Activated CD8-positive, alpha-beta memory T cell treated with anti-CD3 and anti-CD28 coated beads, Interleukin-2, amount 50 U/mL, for 48 hours (primary cell): ENCODE measurements at regions not wholly inside any gene's neighbourhood (a gene's known extent, or its start where the extent isn't known, plus 50 kb on each side); places are given as distances from the start of the nearest gene placed in this dataset.

ENCODE experiments used
- DNase-seq: peaks from one replicate; pipeline ENCODE4 v3.0.0-alpha.2; 2020

DNA sequence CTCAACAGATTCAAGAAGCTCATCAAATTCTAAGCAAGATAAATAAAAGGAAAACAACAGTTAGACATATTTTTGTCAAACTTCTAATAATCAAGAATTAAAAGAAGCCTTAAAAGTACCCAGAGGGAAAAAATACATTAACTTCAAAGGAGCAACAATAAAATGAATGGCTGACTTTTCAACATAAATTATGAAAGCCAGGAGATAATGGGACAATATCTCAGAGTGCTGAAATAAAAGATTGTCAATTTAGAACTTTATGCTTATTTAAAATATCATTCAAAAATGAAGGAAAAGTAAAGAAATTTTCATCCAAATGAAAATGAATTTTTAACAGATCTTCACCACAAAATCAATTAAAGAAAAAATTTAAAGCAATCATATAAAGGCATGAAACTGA lies 108.5 kb upstream of the IL6 start:
- no peak for DNase-seq

DNA sequence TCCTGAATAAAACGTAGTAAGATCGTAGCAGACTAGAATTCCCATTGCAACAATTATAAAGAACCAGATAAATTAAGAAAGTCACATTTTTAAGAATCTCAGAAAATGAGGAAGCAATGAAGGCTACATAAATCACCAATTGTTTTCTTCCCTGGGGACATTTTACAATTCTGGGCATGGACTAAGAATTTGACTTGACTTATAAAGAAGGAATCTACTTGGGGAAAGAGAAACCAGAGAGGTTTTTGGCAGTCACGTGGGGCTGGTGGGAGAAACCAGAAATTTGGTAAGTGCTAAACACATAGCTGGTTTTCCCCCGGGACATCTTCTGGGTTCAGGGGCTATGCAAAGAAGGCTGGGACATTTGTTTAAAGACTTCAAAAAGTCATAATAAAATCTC lies 109.8 kb upstream of the IL6 start:
- no peak for DNase-seq

DNA sequence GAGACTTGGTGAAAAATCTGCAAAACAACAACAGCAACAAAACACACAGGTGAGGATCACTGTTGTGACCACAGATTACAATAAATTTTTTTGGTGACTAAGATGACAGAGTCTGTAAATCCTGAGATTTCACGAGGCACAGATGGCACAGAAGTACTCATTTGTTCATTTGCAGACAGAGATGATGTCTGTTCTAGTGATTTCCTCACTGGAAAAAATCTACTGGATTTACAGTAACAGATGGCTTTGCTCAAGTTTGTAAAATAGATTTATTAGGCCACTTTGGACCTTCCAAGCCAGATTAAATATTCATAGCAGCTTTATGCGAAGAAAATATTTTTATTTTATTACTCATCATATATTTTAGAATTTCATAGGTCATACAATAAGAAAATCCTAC lies 113.5 kb upstream of the IL6 start:
- no peak for DNase-seq

DNA sequence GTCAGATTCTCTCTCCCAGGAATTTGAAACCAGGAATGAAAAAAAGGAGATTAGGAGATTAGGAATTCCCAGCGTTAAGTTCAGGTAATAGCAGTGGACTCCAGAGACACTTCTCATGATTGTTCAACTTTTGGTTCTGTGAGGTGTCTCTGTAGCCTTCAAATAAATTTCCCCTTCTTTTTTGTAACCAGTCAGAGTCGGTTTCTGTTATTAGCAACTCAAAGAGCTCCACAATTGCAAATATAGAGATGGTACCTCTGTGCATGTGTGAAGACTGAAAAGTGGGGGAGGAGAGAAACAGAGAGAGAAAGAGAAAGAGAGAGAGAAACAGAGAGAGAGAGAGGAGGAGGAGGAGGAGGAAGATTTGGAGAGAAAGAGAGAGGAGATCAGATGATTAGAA lies 112.8 kb upstream of the STEAP1B start:
- no peak for DNase-seq

DNA sequence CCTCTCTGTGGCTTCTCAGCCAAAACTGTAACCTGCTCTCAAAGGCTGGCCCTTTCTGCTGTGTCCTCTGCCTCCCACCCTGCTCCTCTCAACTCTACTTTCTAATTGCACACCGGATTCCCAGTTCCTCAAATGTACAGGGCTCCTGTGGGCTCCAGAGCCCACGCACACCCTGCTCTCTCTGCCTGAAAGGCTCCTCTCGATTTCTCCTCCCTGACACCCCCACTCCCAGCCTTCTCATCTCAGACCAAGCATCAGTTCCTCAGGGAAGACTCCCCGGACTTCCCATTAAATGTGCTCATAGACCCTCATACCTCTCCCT lies 111.7 kb upstream of the STEAP1B start:
- no peak for DNase-seq

DNA sequence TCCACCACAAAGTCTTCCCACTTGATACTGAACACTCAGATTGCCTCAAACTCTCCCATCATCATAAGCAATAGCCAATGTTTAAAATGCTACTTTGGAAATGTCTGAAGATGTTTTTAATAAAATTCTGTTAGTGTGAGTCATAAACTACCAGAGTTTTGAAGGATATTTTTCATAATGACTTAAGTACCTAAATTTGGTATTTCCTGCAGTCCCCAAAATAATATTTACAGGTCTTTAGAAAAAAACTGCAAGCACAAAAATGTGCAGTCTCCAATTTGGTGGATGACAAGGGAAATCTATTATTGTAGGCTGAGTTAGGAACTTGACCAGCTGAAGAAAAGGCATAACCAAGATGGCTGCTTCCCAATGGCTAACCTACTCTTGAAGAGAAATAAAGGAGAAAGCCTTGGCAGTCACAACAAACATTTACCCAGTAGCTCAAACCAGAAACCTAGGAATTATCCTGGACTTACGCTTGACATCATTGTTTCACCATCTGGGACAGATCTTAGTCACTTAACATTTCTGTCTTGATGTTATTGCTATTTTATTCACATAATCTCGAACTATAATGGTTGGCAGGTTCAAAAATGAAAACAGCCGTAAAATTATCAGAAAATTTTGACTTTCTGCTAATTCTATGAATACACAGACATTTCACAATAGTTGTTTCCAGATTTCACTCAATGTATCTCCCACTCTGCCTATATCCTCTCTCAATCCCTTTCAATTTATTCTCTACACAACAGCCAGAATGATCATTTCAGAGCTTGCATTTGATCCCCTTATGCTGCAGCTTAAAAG lies 111.2 kb upstream of the STEAP1B start:
- no peak for DNase-seq

DNA sequence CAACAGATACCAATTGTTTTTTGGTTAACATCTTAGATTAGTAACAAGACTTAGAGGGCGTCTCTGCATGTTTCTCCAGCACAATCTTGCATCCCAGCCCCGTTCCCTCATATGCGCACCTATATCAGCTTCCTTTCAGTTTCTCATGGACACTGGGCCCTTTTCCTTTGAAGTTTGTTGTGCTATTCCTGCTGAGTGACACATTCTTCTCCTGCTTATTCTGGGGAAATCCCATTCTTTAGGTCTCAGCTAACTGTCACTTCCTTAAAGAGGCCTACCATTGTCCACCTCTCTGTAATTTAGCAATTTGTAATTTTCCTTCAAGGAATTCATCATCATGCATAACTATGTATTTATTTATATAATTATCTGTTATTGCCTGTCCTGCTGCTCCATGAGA lies 110.3 kb upstream of the STEAP1B start:
- DNase-seq, result no peak

DNA sequence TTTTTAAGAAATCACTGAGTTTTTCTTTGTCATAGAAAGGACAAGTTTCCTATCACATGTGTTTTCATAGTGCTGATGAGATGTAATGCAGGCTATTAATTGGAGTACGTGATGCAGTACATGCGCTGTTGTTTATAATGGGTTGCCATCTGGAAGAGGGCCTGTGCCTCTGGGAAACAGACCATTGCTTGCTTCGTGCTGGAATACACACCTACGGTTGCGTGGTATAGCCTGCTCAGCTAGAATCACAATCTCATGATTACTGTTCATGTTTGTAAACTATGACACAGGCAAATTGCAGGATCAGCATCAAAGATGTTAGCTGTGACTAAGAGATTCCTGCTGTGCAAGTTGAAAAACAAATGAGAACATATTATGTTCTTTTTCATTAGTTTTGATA lies 107.2 kb upstream of the STEAP1B start:
- no peak for DNase-seq

DNA sequence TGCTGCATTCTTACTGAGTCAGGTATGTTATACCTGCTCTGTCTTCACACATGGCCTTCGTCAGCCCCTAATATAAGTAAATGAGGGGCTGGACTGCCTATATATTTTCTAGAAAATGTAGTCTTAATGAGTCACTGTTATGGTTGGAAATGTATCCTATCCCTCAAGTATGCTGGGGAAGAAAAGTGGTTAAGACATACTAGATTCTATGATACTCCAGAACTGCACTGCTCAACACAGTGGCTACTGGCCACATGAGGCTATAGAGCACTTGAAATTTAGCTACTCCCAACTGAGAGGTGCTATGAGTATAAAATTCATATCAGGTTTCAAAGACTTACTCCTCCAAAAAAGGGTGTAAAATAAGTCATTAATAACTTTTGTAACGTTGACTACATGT lies 104.3 kb upstream of the STEAP1B start:
- no peak for DNase-seq

DNA sequence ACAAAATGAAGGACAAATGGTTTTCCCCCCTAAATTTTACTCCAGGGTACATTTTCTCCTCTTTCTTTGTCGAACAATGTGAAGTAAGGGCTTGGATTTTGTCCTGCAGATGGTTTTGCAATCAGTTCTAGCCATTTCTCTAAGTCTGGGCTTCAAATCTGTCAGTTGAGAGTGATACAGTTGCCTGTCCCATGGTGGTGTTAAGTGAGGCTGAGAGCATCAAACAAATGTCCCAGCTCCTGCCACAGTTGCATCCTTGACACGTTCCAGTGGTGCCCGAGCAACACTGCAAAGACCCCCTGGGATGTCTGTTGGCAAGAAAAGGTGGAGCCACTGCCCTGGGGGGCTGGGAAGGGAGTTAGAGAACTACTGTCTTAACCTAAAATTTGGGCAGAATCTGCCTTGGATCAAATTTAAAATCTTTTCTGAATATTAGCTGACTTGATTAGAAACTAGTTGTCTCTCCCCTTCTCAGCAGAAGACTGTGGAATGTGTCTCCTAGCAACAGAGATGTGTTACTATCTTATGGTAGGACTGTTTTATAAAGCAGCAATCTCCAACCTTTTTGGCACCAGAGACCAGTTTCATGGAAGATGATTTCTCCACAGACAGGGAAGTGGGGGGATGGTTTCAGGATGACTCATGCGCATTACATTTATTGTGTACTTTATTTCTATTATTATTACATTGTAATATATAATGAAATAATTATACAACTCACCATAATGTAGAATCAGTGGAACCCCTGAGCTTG lies 102.0 kb upstream of the STEAP1B start:
- DNase-seq, result no peak

DNA sequence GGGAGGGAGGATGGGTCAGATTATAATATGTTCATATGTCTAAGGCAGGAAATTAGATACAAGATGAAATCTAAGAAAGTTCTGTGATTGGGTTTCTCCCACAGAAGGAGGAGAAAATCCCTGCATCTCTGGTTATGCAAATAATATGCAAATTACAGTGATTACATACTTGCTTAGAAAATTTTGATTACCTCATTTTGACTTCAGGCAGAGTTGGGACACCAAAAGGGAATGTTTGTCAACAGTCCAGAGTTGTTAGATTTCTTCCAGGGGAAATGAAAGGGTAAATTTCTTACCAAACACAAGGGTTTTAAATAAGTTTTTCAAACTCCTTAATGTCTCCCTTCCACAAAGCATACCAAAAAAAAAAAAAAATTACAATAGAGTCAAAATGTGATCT lies 101.4 kb upstream of the STEAP1B start:
- DNase-seq, result no peak

DNA sequence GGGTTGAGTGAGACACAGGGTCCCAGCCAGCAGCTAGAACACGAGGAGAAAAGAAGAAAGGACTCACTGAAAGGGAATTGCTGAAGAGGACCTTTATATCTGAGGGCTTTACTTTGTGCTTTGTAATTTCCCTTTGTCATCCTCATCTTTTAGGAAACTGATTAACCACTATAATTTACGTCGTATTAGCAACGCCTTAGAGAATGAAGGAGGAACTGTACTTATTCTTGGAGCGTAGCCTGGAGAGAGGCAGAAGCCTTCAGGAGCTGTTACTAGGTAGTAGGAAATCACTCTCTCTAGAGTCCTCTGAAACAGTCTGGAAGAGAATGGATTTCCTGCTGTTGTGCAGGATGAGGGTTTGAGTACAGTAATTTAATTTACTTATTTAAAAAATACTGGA lies 101.0 kb upstream of the STEAP1B start:
- no peak for DNase-seq

DNA sequence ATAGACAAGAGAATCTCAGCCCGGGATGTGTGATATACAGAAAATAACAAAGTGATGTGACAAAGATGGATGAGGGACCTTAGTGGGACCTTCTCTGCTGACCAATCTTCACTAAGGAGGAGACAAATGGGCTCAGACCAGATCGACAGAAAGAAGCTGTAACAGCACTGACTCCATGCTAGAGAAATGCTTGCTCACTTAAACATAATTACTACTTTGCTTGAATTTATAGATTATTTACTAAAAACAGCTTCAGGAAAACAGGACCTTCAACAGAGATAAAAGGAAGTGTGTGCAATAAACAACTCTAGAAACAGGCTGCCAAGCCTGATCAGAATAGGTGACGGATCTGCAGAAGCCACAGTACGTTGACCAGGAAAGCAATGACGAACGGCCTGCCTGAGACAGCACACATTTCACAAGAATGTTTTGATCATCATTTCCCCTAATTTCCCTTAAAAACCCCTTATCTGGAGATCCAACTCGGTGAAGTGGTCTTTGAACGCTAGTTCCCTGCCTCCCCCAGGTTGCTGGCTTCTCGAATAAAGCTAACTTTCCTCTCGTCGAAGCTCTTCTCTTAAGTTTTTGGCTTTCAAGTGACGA lies 98.4 kb upstream of the STEAP1B start:
- no peak for DNase-seq

DNA sequence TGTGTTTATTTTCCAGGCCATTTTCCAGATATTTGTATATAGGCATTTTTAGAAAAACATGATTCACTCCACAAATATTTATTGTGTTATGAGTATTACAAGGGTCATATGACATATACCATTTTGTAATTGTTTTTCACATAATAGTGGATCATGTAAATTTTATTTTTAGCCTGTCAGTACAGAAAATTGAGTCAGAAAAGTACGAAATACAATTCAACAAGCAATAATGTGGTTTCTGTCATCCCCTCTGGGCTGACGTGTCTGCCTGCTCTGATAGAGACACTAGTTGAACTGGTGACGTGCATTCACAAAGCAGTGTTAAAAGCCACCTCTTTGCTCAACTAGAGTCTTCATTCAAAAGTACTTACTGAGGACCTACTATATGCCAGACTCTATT lies 97.9 kb upstream of the STEAP1B start:
- DNase-seq, result no peak

DNA sequence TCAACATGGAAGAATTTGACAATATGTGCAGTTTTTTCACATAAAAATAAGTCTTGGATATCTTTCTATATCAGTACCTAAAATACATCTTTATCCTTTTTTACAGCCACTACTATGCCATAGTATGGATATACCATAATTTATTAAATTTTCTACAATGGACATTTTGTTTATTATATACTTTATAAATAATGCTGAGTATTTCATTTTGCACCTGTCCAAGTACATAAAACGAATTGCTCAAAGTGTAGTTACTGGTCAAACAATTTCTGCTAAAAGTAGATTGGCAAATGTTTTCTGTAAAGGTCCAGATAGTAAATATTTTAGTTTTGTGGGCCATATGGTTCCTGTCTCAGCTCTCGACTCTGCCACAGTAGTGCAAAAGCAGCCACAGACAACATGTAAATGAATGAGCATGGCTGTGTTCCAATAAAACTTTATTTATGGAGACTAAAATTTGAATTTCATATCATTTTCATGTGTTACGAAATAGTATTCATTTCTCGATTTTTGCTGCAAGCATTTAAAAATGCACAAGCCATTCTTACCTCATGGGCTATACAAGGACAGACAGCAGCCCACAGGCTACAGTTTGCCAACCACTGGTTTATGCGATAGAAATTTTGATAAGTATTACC lies 96.9 kb upstream of the STEAP1B start:
- DNase-seq, result no peak

DNA sequence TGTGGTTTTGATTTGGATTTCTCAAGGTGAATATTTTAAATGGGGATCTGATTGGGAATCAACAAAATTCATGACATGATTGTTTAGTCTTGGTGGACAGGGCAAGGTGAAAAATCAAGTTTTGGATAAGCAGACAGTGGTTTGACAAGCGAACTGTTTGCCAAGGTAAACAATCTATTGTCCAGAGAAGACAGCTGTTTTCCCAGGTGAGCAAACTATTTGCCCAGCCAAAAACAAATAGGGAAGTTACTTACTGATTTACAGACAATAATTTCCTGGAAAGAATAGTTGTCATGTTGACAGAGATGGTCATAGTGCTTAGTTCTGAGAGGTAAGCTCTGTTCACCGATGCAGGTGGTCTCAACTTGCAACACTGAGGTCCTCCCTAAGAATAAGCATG lies 94.0 kb upstream of the STEAP1B start:
- DNase-seq, result no peak

DNA sequence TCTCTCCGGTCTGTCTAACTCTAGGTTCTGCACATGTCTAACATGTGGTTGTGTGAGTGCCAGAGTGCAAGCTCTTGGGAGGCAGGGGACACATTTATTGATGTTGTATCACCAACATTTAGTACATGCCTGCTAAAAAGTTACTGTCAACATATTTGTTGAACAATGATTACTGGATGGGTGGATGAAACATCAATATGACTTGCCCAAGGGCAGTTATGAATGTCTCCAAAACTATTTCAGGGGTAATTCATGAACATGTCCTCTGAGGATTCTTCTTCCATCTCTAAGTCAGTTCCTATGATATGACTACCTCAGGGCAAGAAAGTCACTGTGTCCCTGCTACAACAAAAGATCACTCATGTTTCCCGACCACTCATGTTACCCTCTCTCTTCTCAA lies 91.3 kb upstream of the STEAP1B start:
- no peak for DNase-seq

DNA sequence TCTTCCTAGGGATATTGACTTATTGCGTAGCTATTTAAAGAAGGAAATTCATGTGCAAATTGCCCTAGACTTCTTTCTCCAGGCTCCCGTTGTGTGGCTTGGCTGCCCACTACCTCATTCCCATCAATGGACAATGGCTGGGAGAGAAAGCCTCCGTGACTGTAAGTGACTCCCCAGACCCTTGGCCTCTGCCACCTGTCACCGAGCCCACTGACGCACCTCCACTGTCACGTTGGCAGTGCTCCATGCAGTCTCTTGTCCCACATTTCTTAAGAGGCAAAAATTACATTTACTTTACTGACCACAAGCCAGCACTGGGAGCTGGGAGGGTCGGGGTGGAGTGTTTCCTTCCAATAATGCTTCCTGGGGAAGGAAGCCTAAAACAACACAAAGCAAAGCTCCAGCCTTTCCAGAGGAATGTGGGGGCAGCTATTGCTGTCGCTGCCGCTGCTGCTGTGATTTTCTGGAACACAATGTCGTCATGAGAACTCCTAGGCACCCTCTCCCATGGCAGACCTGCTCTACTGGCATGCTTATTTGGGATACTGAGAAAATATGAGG lies 89.7 kb upstream of the STEAP1B start:
- no peak for DNase-seq

DNA sequence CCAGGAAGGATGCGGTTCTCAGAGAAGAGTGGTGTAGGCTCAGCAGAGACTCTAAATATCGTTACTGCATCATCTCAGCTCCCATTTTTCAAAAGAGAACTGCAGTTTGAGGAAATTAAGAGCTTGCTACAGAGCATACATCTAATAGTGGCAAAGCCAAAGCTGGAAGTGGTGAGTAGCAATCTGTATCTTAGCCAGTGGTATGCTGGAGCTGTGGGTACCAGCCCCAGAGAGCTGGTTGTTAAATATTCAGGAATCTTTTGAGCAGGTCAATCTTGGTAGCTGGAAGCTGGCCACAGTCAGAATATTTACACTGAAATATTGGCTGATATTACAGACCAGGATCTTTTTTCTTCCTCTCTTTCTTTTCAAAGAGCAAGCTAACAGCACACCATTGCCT lies 88.4 kb upstream of the STEAP1B start:
- no peak for DNase-seq

DNA sequence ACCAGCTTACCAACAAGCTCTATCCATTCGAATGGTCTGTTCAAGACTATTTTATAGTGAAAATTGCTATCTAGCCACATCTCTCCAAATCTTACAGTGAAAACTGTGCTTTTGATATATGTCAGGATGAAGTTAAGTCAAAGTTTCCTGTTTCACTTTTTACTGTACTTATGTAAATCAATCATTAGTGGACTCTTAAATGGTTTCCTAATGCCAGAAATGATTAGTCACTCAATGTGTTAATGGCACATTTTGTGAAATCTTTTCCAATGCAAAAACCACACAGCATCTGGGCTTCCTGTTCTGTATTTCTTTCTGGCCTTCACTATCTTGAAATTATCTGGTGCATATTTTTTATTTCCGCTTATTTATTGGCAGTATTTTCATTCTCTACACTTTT lies 87.3 kb upstream of the STEAP1B start:
- DNase-seq, result no peak

DNA sequence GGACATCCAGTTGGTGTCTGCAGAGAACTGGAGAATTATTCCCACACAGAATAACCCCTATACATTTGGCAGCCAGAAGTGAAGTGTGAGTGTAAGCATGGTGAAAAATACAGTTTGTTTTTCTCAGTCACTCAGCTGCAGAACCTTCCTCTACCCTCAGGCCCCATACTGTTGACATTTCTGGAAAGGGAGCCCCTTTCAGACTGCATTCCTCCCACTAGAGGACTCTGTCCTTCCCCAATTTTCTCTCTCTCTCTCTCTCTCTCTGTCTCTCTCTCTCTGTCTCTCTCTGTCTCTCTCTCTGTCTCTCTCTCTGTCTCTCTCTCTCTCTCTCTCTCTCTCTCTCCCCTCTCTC lies 86.8 kb upstream of the STEAP1B start:
- DNase-seq, result no peak

DNA sequence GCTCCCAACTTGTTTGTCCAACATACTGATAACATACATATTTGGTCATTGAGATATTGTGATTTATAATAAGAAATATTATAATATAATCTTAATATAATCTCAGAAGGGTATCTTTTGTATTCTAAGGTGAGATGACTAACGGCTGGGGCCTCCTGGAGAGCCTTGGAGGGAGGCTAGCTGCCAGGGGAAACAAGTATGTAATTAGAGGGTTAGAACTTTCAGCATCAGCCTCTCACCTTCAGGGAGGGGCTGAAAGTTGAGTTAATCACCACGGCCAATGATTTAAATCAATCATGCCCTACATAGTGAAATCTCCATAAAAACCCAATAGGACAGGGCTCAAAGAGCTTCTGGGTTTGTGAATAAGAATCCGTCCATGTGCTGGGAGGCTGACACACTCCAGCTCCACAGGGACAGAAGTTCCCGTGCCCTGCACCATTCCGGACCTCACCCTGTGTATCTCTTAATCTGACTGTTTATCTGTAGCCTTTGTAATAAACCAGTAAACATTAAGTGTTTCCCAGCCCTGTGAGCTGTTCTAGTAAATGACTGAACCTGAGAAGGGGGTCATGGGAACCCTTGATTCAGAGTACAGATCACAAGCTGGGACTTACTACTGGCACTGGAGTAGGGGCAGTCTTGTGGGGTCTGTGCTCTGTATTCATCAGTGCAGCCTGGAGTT lies 86.3 kb upstream of the STEAP1B start:
- no peak for DNase-seq

DNA sequence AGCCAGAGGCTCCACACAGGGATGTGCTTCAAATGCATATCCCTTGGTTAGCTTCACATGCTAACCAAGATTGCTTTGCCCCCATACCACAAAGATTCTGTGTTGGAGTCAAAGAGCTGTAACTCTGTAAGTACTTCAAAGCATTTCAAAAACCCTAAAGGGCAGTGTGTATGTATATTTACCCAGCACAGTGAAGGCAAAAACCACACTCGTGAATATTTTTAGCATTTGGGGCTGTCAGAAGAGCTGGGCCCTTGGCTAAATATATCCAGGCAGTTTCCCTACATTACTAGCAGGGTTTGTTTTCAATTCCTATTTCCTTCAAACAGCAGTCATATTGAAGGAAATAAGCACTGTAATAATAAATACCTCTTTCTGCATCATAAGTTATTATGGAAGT lies 84.2 kb upstream of the STEAP1B start:
- no peak for DNase-seq
